Germinal center (tissue), 1 donor: ENCODE measurements at regions not wholly inside any gene's neighbourhood (a gene's known extent, or its start where the extent isn't known, plus 50 kb on each side); places are given as distances from the start of the nearest gene placed in this dataset.

Experiments used
- DNase-seq: peaks from one replicate; pipeline ENCODE4 v3.0.0; 2012; ENCODE audit warnings: mixed read lengths, low spot score

DNA sequence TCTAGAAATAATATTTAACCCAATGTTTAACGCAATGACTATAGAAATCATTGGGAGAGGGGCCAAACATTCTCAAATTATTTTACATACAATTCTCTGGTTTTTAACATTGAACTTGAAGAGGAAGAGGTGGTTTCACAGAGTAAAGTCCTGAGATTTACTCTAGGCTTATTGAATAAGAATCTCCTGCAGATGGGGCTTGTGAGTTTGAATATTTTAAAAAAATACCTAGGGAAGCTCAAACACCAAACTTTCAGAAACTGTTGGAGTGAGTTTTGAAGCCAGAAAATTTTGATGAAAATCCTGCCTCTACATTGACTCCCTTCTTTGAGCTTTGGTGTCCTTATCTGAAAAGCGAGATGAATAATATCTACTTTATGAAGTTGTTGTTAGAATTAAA, 906.6 kb downstream of the TUSC7 start:
- no peak for DNase-seq

DNA sequence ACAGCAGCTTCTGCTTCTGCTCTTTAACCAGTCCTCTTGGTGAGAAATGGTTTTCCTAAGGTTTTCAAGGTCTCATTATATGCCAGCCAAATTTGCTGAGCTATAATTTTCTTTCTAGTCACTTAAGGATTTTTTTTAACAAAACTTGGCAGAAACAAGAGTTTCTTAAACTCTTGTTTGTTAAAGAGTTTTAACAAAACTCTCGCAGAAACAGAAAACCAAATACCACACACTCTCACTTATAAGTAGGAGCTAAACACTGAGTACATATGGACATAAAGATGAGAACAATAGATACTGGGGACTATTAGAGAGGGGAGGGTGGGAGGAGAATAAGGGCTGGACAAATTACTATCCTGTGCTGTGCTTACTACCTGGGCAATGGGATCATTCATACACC, 908.3 kb downstream of the TUSC7 start:
- DNase-seq: no peak

DNA sequence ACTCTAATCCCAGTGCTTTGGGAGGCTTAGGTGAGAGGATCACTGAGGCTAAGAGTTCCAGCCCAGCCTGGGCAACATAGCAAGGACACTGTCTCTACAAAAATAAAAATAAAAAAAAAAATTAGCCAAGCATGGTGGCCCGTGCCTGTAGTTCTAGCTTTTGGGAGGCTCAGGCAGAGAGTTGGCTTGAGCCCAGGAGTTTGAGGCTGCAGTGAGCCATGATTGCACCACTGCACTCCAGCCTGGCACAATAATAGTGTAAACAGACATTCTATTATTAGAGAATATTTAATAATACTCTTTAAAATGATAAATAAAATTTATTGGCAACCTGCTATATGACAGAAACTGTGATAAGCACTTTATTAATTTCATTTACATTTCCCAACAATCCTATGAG, 908.9 kb downstream of the TUSC7 start:
- no peak for DNase-seq

DNA sequence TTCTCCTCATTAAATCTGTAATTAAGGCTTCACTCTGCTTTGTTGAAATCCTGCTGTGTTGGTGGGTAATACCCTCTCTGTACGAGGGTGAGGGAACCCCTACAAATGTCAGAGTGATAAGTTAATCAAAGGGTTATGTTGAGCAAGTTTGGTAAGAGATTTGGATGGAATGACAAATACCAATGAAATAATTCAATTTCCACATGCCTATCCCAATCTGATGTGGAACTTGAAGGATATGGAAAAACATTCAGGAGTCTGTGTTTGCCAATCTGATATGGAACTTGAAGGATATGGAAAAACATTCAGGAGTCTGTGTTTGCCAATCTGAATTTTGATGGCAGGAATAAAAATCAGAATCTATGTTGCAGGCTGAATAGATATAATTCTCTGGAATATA, 910.2 kb downstream of the TUSC7 start:
- no peak for DNase-seq

DNA sequence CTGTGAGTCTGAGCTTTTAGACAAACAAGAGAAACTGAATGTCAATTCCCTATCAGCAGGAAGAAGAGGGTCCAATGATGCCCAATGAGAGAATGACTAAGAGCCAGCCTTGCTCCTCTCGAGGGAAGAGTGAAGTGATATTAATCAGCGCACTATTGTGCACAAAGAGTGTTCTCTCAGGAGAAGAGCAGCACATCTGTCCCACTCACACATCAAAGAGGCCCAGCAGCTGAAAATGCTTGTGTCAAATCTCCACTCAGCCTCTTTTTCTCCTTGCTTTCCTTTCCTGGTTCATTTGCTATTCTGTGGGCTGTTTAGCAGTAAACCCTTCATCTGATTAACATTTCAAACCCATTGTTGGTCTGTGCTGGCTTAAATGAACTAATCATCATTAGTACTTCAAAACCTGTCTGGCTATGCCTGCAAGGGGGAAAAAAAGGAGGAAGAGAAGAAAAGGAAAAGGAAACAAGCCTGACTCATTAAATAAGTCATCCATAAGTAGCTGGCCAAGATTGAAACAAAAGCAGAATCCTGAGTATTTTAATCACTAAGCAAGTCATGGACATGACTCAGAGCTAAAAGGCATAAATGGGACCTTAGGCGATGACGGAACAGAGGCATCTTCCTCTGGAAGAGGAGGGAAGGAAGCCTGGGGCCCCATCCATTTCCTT, 912.7 kb downstream of the TUSC7 start:
- DNase-seq: no peak

DNA sequence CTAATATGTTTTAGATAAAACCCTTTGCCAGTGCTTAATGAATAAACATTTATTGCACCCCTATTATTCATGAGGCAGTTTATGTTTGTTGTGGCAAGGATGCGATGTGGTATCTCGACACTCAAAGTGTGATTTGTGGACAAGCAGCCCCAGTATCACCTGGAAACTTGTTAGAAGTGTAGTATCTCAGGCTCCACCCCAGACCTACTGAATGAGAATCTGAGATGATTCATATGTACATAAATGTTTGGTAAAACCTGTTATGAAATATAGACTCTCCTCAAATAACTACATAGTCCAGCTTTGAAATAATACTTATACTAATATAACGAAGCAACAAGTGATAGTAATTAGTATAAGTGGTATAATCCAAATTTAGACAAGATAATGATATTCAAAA, 914.8 kb downstream of the TUSC7 start:
- DNase-seq: no peak

DNA sequence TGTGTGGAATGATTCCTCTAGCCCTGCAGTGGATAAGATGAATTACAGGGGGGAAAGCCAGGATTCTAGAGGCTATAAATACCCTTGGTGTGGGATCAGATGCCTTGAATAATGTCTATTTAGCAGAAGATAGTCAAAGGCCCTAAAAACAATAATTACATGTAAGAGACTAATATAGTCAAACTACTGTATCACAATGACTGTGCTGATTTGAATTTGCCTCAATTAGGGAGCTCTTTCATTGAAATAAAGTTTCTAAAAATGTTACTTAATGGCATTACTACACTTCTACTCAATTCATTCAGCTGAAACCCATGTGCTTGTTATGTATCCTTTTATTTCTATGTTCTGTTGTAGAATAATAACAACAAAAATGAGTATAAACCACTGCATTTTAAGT, 915.6 kb downstream of the TUSC7 start:
- no peak for DNase-seq

DNA sequence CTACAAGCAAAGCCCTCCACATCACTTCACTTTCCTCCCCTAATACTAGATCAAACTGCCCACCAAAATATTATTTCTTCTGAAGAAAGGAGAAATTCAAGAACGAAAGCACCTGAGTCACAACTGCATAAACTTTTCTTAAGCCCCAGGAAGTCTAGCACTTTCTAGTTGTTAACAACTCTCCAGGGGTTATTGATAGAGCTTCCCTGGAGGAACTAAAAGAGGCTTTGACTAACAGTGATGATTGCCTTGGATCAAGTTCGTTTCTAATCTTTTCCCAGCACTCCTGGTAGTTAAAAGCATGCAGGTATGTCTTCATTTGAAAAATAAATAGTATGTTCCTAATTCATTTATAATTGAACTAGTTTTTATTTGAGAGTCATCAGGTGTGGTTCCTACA, 917.0 kb downstream of the TUSC7 start:
- DNase-seq: no peak

DNA sequence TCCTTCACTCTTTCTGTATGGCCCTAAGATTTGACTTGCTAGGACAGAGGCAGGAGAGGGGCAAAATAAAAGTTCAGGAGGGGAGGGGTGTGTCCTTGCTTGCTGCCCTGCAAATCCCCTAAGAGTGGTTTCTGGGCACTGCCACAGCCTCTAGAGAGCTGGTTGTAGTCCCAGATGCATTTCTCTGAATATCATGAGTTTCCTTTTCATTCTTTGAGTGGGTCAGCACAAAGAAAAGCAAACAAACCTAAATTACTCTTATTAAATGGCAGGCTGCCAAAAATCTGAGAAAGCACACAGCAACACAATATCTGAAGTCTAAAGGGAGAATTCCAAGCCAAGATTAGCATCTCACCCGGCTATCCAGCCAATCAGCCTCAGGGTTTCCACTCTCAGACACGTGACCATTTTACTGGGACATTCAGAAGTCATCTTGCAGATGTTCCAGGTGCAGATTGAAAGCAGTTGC, 919.3 kb downstream of the TUSC7 start:
- DNase-seq: no peak

DNA sequence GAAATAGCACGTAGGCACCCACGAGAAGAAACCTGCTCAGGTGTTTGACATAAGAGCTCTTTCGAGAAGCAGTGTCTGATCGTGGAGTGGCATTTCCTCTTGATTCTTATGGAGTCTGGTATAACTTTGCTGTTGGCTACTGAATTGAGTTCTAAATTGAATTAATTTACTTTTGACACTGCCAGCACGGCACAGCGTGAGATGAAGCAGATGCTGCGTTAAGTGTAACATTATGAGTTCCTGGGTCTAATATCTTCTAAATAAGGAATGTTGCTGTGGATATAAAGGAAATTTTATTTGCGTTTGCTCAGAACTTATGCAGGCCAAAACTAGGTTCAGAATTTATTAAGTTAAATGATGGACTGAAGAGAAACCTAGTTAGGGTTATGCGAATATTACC, 919.9 kb downstream of the TUSC7 start:
- DNase-seq: no peak

DNA sequence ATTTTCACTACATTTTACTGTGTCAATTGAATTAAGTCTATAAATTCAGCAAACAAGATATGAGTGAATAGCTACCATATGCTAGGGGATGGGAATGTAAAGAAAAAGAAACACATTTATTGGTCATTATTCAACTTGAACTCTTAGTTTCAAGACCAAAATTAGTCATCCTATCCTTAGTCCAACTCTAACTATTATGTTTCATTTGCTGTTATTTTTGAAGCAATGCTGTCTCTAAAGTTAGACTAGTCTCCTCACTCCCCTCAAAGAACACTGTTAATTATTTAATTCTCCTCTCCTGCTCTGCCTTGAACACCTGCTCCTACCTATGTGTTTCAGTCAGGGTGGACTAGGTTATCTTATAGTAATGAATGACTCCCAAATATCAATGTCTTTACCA, 920.9 kb downstream of the TUSC7 start:
- no peak for DNase-seq

DNA sequence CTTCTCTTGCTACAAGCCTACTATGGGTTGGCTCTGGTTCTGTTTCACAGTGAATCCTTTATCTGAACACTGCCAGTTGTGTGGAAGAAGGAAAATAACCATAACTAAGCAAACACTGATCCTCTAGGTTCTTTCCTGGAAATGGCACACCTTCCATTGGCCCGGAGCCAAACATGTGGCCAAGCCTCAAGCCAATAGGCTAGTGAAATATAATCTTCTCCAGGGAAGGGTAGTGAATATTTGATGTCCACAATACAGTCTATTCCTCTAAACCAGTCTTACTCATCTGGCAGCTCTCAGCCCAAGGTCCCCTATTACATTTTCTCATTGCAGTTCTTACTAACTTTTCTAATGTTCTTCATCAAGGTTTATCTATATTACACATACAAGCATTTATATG, 921.3 kb downstream of the TUSC7 start:
- no peak for DNase-seq

DNA sequence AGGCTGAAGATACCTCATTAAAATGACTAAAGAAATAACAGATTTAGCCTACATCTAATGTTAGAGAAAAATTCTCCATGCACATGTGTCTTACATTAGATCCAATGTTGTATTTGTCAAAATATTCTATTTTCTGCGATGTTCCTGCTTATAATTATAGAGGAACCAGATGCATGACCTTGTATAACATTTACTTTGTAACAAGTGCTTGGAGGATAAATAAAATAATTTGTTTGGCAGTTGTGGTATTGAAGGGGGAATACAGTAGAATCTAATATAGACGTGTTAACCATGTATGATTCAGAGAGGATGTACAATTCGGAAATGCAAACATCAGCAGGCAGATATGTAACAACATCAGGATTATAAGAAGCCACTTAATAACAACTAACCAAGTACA, 922.2 kb downstream of the TUSC7 start:
- no peak for DNase-seq

DNA sequence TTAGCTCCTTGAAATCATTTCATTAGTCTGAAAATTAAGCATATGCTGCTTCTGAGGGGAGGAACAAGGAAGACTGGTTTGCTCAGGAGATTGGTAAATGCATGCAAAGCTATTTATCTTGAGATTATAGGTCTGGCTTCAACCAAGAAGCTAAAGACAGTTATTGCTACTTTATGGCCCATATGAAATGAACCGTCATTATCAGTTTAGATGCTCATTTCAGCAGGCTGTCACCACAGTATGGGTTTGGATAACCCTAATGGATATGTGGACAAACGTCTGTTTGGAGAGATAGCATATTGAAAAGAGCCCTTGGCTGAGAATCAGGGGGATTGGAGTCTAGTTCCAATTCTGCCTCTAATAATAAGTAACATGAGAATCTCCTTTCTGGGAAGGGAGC, 922.6 kb downstream of the TUSC7 start:
- no peak for DNase-seq

DNA sequence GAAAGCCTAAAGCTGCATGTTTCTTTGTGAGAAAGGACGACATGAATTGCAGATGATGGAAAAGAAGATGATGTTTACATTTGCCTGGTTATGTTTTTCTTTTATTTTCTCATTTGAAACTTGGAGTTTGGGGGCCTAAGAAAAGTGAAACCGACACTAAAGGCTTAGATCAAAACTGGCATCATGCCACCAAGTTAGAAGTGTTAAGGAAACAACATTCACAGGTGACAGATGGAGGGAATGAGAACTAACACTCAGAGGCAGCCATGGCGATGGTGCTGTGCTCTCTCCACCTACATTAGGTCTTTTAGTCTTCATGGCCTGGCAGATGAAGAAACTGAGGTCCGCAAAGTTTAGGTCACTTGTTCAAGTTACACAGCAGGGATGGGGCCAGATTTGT, 923.6 kb downstream of the TUSC7 start:
- DNase-seq: no peak

DNA sequence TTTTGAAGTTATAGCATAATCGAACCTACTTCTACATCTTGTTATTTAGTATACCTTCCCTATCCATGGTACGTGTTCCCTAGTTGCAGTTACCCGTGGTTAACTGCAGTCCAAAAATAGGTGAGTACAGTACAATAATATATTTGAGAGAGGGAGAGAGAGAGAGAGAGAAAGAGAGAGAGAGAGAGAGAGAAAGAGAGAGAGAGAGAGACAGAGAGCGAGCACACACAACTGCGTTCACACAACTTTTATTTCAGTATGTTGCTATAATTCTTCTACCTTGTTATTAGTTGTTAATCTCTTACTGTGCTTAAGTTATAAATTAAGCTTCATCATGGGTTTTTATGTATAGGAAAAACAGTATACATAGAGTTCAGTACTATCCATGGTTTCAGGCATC, 928.1 kb downstream of the TUSC7 start:
- no peak for DNase-seq

DNA sequence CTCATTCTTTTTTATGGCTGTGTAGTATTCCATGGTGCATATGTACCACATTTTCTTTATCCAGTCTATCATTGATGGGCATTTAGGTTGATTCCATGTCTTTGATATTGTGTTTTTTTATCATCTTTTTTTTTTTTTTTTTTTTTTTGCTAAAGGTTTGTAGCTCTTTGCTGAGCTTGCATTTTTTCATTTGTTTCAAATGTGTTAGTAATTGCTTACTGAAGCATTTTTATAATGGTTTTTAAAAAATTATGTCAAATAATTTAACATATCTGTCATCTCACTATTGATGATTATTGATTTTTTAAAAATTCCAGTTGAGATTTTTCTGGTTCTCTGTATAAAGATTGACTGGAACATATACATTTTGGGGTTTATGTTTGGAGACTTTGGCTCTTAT, 934.6 kb downstream of the TUSC7 start:
- DNase-seq: no peak

DNA sequence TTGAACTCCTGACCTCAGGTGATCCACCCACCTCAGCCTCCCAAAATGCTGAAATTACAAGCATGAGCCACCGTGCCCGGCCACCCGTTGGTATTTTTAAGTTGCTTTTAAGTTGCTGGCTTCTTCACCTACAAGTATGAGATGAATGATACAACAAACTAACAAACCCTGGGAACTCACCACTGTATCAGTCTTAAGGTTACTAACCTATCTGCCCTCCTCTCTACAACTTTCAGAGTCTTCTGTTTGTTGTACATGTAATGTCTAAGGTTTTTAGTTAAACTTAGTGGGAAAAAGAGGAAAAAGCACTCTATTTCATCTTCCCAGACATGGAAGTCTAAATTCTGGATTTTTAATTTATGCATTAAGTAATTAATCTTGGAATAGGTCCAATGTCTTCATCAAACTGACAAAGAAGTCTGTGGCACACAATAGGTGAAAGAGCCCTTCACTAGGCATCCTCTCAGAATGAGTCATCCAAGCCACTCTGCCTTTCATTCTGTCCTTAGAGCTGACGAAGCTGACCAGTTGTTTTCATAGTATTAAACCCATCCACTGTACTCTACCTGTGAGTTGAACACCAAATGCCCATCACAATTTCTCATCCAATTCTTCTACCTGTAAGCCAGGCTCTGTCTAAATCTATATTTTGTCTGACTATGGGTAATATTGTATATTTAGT, 936.1 kb downstream of the TUSC7 start:
- no peak for DNase-seq

DNA sequence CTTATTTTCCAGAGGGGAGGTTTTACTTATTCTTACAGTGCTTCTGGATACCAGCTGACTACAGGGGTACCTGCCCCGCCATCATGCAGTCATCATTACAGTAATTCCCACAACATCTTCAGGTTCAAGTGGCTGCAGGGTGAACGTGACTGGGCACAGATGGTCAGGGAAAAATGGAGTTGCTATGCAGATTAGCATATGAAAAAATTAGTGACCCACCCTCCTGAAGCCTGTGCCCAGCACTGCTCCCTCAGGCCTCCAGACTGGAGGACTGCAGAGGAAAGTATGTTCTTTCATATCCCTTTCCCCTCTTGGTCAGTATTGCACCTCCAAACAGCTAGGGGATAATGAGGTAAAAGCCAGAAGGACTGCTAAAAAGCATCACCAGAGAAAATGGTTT, 937.9 kb downstream of the TUSC7 start:
- DNase-seq: no peak

DNA sequence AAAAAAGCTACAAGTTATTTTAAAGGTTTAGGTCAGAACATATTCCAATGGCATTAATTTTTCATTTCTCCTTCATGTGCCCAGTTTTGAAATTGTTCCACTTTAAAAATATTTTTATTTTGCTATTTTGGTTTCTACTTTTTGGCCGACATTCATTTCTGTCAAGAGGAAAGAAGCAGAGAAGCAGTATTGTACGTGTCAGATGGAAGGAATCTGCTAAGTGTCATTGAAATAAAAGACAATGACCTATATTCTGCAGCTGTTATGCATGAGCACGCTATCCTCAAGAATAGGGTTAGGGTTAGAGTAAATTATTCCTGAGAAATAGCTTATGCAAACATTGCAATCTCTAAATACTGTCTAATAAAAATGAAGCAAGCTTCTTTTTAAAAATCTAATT, 941.7 kb downstream of the TUSC7 start:
- DNase-seq: no peak

DNA sequence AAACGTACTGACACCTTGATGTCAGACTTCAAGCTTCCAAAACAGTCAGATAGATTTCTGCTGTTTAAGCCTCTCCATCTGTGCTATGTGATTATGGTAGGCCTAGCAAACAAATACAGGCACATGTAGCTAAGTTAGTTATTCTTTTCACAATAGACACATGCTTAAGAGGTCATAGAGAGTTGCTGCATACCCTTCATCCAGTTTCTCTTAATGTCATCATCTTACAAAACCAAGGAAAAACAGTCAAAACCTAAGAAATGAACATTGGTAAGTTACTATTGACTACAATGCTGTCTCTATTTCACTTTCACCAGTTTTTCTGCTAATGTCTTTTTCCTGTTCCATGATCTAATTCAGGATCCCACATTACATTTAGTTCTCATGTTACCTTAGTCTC, 946.8 kb downstream of the TUSC7 start:
- DNase-seq: no peak

DNA sequence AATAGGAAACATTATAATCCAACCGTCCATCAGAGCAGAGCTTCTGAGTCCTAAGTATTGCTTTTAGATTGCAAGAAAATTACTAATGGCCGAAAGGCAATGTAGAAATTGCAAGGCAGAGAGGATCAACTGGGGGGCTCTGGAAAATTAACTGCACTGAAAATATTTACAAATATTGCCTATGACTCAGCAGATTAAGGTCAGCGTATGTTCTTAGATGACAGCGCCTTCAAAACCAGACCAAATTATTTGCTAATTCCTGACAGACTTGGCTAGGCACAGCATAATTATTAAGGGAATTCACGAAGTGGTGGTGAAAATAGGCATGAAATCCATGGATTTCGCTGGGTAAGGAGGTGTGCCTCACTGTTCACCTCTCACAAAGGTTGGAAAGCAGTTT, 947.7 kb downstream of the TUSC7 start:
- DNase-seq: no peak

DNA sequence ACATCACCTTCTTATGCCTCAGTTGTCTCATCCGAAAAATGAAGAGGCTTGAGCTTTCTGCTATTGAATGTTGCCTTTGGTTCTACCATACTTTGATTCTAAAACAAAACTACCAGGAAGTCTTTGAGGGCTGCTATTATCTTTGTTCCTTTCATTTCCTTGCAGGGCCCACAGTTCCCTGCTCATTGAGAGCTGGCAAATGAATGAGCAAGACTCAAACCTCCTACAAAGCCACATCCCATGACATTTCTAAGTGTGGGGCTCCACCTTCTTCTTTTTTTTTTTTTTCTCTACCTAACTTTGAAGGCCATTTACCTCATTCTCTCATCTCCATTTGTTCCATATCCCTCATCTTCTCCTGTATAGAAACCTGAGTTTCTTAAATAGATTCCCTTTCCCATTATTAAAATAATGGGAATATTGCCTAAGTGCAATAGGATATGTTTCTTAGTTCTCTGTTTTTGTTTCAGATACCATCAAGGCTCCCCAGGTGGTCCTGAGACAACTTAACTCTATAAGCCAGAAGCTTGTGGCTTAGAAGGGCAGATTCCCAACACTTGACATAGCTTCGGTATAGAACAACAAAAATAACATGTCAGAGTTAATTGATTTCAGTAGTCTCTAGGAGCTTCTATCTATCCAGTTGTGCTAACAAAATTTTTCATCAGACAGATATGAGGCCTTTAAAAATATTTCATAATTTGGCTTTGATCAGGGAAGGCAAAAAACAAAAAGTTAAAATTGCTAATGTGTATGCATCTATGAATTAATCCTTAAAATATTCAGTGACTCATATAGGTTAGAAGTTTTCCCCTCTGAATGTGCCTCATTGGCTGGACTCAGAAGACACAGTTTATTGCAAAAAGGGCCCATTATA, 951.6 kb downstream of the TUSC7 start:
- no peak for DNase-seq
